Right lobe of liver (tissue), 6 donors: ENCODE measurements at regions not wholly inside any gene's neighbourhood (a gene's known extent, or its start where the extent isn't known, plus 50 kb on each side); places are given as distances from the start of the nearest gene placed in this dataset.

Source experiments
- ATAC-seq, 4 donors: fragments of 200-7000 bp; cut with Tn5 transposase; one replicate each; pipeline ENCODE4 v1.9.1; 2020; ENCODE audit warnings: mild to moderate bottlenecking in 4 of 4, moderate library complexity in 4 of 4
- DNase-seq, 3 donors: peaks; one replicate each; pipeline ENCODE4 v3.0.0-alpha.2; 2020
- H3K27ac ChIP-seq, 3 donors: fragments of 200-600 bp; one replicate each; pipeline ENCODE4 v1.8.0; 2022
- H3K27me3 ChIP-seq, 2 donors: fragments of 200-600 bp; one replicate each; pipeline ENCODE4 v1.8.0; 2022
- H3K36me3 ChIP-seq, 4 donors: fragments of 200-600 bp; sonication (generic) in 1 of 4; one replicate each; pipeline versions ENCODE4 v1.5.1 to v1.8.0; 2017 to 2022; ENCODE audit warnings: control low read depth in 1 of 4
- H3K4me1 ChIP-seq, 4 donors: fragments of 200-600 bp; sonication (generic) in 1 of 4; one replicate each; pipeline versions ENCODE4 v1.5.1 to v1.8.0; 2017 to 2022; ENCODE audit warnings: control low read depth in 1 of 4
- H3K4me3 ChIP-seq, 3 donors: fragments of 200-600 bp; one replicate each; pipeline ENCODE4 v1.8.0; 2022
- H3K9me3 ChIP-seq, 4 donors: fragments of 200-600 bp; sonication (generic) in 1 of 4; one replicate each; pipeline versions ENCODE4 v1.5.1 to v1.8.0; 2017 to 2022; ENCODE audit warnings: control low read depth in 1 of 4
- POLR2A ChIP-seq: fragments of 450-650 bp; IDR thresholded peaks from one replicate; pipeline ENCODE4 v1.6.1; 2017; ENCODE audit warnings: antibody characterized with exemption, mild to moderate bottlenecking
- WGBS: methylation state at CpG from one replicate; pipeline ENCODE4 v1.1.6; 2018; ENCODE audit warnings: low coverage, low lambda C conversion rate; ENCODE audit not compliant: insufficient coverage; ENCODE audit errors: missing lambda C conversion rate; 5-methylcytosine and 5-hydroxymethylcytosine counted together
- intact Hi-C, 2 donors: fragments of 100-400 bp; cut with DNase I; formaldehyde crosslinking; loops; one replicate each; pipeline versions ENCODE4 v1.11.2 to v1.14.1; 2022
- TF ChIP-seq, protein P1 (sequence below), 4 donors: fragments of 200-600 bp in 3 of 4; fragments of 450-650 bp in 1 of 4; IDR thresholded peaks; one replicate each; pipeline versions ENCODE4 v1.5.1 to v1.8.0; 2016 to 2022; ENCODE audit warnings: antibody characterized with exemption in 4 of 4, mild to moderate bottlenecking in 2 of 4
- donor health status: DM: no; HTN: yes; CAD: no.
- donor health status: DM: no; HTN: no; CAD: no.
- donor health status: DM: no; HTN: no; CAD: no.
- donor health status: DM: no; HTN: yes; CAD: no.
- donor health status: DM: no; HTN: yes; CAD: no.

DNA sequence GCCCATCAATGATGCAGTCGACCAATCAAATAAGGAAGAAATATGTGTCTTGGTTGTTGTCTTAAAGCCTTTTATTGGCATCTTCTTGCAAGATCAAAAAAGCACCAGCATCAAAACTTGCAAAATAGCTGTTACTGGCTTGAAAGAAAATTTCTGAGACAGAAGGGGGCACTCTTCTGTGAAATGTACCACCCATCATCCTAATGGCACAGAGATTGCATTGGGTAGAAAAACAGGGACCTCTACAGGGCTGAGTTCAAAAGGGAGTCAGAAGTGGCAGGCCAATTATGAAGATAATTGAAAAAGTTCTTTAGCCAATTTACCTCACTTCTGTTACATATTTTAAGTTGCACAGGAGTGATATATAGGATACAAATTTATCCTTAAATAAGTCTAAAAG lies 122.3 kb upstream of the GPR149 start:
- Histone ChIP-seq H3K9me3 (no peaks in the 10 kb centered on the region), H3K36me3 (no peaks in the 10 kb centered on the region), H3K4me3 (no peak overlapping the region), H3K27ac (no peak overlapping the region), H3K4me1 (no peaks in the 10 kb centered on the region), H3K27me3 (no peaks in the 10 kb centered on the region)
- WGBS: 0% methylated on average over 1 of the region's 1 CpG
- intact Hi-C loops: no loop called here
- DNase-seq: no peak
- ATAC-seq: no peak
- TF ChIP-seq, protein P1, sequence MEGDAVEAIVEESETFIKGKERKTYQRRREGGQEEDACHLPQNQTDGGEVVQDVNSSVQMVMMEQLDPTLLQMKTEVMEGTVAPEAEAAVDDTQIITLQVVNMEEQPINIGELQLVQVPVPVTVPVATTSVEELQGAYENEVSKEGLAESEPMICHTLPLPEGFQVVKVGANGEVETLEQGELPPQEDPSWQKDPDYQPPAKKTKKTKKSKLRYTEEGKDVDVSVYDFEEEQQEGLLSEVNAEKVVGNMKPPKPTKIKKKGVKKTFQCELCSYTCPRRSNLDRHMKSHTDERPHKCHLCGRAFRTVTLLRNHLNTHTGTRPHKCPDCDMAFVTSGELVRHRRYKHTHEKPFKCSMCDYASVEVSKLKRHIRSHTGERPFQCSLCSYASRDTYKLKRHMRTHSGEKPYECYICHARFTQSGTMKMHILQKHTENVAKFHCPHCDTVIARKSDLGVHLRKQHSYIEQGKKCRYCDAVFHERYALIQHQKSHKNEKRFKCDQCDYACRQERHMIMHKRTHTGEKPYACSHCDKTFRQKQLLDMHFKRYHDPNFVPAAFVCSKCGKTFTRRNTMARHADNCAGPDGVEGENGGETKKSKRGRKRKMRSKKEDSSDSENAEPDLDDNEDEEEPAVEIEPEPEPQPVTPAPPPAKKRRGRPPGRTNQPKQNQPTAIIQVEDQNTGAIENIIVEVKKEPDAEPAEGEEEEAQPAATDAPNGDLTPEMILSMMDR (IDR thresholded peaks at IDR 0.05): no peak
- no peak for TF ChIP-seq POLR2A

DNA sequence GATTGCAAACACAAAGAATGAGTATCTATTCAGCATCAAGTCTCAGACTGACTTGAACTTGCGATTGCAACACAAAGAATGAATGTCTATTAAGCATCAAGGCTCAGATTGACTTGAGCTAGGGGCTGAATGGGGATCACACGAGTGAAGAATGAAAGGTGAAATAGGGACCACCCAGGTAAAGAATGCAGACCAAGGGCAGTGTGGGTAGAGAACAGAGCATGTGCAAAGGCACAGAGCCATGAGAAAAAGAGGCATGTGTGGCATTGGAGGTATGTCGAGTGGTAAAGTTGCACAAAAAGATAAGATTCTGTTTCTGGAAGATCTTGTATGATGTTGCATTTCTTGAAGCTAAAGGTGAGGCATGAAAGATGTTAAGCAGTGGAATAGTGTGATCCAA lies 119.4 kb upstream of the GPR149 start:
- Histone ChIP-seq H3K27ac (no peak overlapping the region), H3K27me3 (no peaks in the 10 kb centered on the region), H3K4me1 (no peaks in the 10 kb centered on the region), H3K36me3 (no peaks in the 10 kb centered on the region), H3K4me3 (no peak overlapping the region), H3K9me3 (no peaks in the 10 kb centered on the region)
- DNase-seq: no peak
- no peak for ATAC-seq
- TF ChIP-seq, protein P1 (IDR thresholded peaks at IDR 0.05): no peak
- no peak for TF ChIP-seq POLR2A
- intact Hi-C loops: no loop called here
- 39% methylated on average over 3 of the region's 3 CpGs for WGBS

DNA sequence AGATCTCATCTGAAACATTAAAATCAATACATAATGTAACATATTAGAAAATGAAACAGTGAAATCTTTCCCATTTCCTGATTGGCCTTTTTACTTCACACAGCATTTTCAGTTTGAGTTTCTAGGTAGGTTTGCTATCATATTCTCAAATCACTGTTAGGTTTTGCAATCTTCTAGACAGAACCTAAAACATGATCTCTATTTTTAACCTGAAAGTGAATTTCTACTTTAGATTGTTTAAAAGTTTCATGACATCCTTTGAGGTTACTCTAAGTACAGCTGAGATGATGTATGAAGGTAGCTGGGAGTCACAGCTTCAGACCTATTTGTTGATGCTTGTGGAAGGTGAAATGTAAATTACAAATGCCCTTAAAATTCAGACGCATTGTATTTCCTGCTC lies 118.4 kb upstream of the GPR149 start:
- Histone ChIP-seq H3K27me3 (no peaks in the 10 kb centered on the region), H3K4me1 (no peaks in the 10 kb centered on the region), H3K27ac (no peak overlapping the region), H3K36me3 (no peaks in the 10 kb centered on the region), H3K9me3 (no peaks in the 10 kb centered on the region), H3K4me3 (no peak overlapping the region)
- 44% methylated on average over 1 of the region's 1 CpG for WGBS
- no peak for TF ChIP-seq POLR2A
- TF ChIP-seq, protein P1 (IDR thresholded peaks at IDR 0.05): no peak
- intact Hi-C loops: no loop called here
- DNase-seq (no peak), ATAC-seq (no peak)

DNA sequence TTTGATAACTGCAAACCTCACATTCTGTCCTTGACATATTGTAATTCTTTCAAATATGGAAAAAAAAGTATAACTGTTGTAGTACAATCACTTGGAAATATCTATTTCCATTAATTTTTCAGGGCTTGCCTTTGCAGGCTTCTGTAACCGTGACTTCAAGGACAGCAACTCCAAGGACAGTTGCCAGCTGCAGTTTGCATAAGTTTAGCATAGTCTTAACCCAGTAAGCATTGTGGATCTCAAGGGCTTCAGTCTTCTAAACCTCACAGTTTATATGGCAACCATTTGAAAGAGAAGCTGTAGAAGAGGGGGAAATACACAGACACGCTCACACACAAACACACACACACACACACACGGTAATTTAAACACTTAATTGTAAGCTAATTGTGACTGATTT lies 112.8 kb upstream of the GPR149 start:
- Histone ChIP-seq H3K4me1 (no peaks in the 10 kb centered on the region), H3K9me3 (no peaks in the 10 kb centered on the region), H3K27ac (no peak overlapping the region), H3K36me3 (no peaks in the 10 kb centered on the region), H3K4me3 (no peak overlapping the region), H3K27me3 (no peaks in the 10 kb centered on the region)
- WGBS: 47% methylated on average over 3 of the region's 3 CpGs
- DNase-seq (no peak), ATAC-seq (no peak)
- intact Hi-C loops: no loop called here
- TF ChIP-seq, protein P1 (IDR thresholded peaks at IDR 0.05): no peak
- no peak for TF ChIP-seq POLR2A

DNA sequence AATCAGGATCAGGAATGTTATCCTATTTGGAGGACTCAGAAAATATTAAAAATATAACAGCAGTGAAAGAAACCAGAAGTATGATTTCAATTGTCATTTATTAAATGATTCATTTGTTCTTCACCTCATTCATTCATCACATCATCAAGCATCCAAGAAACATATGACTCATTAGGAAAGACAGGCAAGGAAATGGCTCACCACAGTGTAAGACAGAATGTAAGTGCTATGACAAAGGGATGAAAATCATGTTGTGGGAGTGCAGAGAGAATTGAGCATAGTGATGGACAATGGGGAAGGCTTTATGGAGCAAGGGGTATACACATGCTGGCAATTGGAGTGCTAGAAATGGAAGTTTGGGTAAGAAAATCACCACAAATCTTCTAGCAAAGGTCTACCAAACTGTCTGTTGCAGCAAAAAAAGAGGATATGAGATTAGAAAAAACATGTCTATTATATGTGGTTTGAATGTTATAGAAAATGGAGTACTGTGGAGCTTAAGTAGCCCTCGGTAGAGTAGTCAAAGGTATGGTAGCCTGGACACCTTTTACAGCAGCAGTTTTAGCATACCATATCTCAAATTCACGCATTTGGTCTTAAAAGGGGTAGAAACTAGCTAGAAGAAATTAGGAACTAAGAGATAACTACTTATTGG lies 111.1 kb upstream of the GPR149 start:
- 52% methylated on average over 2 of the region's 2 CpGs for WGBS

More for the DNA sequence above, 111.1 kb upstream of the GPR149 start:
- Histone ChIP-seq H3K27me3 (no peaks in the 10 kb centered on the region), H3K27ac (no peak overlapping the region), H3K4me1 (no peaks in the 10 kb centered on the region), H3K4me3 (no peak overlapping the region), H3K9me3 (no peaks in the 10 kb centered on the region), H3K36me3 (no peaks in the 10 kb centered on the region)
- DNase-seq (no peak), ATAC-seq (no peak)
- TF ChIP-seq, protein P1 (IDR thresholded peaks at IDR 0.05): no peak
- TF ChIP-seq POLR2A: no peak
- intact Hi-C loops: no loop called here
